Spleen (tissue), 11 donors: ENCODE measurements at regions not wholly inside any gene's neighbourhood (a gene's known extent, or its start where the extent isn't known, plus 50 kb on each side); places are given as distances from the start of the nearest gene placed in this dataset.
"Not testable (repeated sequence)": the region's sequence is repeated elsewhere in the genome, so short reads cannot be mapped to it uniquely, and the experiment has no call there.

Experiments used
- DNase-seq: peaks from one replicate; pipeline ENCODE4 v3.0.0-alpha.2; 2020
- H3K27ac ChIP-seq, 8 donors: fragments of 200-600 bp; sonication (generic) in 7 of 8; 1 replicate in 4 of 8; 2 replicates in 4 of 8; pipeline versions ENCODE4 v1.5.0 to v1.8.0; 2016 to 2021; ENCODE audit warnings: inconsistent platforms in 4 of 8, mild to moderate bottlenecking in 4 of 8, moderate library complexity in 1 of 8
- H3K27me3 ChIP-seq, 7 donors: fragments of 200-600 bp; sonication (generic) in 6 of 7; replicated peaks in 1 of 7; 1 replicate in 4 of 7; 2 replicates in 3 of 7; pipeline versions ENCODE4 v1.5.0 to v1.8.0; 2016 to 2021; ENCODE audit warnings: inconsistent platforms in 3 of 7, mild to moderate bottlenecking in 1 of 7
- H3K36me3 ChIP-seq, 6 donors: fragments of 200-600 bp; sonication (generic) in 5 of 6; 1 replicate in 4 of 6; 2 replicates in 2 of 6; pipeline versions ENCODE4 v1.5.0 to v1.8.0; 2016 to 2021; ENCODE audit warnings: inconsistent platforms in 2 of 6
- H3K4me1 ChIP-seq, 6 donors: fragments of 200-600 bp; sonication (generic) in 5 of 6; 1 replicate in 3 of 6; 2 replicates in 3 of 6; pipeline versions ENCODE4 v1.5.0 to v1.8.0; 2016 to 2021; ENCODE audit warnings: inconsistent platforms in 3 of 6
- H3K4me3 ChIP-seq, 8 donors: fragments of 200-600 bp; sonication (generic) in 7 of 8; 1 replicate in 4 of 8; 2 replicates in 4 of 8; pipeline versions ENCODE4 v1.5.0 to v1.8.0; 2016 to 2021; ENCODE audit warnings: inconsistent platforms in 4 of 8, mild to moderate bottlenecking in 4 of 8, moderate library complexity in 2 of 8
- H3K9me3 ChIP-seq, 8 donors: fragments of 200-600 bp; sonication (generic) in 7 of 8; 1 replicate in 4 of 8; 2 replicates in 4 of 8; pipeline versions ENCODE4 v1.5.0 to v1.8.0; 2016 to 2021; ENCODE audit warnings: inconsistent platforms in 4 of 8
- CTCF ChIP-seq, 11 experiments: fragments of 200-600 bp in 7 of 11; fragments of 450-650 bp in 4 of 11; sonication (generic) in 4 of 11; IDR thresholded peaks in 8 of 11; conservative IDR thresholded peaks in 3 of 11; 1 replicate in 7 of 11; 2 replicates in 4 of 11; pipeline versions ENCODE4 v1.4.0 to v1.8.0; 2016 to 2021; ENCODE audit warnings: antibody characterized with exemption in 11 of 11, inconsistent platforms in 4 of 11, mild to moderate bottlenecking in 1 of 11
- POLR2A ChIP-seq, 3 donors: fragments of 450-650 bp; IDR thresholded peaks; one replicate each; pipeline ENCODE4 v1.5.1; 2017; ENCODE audit warnings: antibody characterized with exemption in 3 of 3, mild to moderate bottlenecking in 1 of 3
- POLR2AphosphoS5 ChIP-seq, 3 donors: sonication (generic); formaldehyde crosslinking; IDR thresholded peaks; one replicate each; pipeline ENCODE4 v1.5.1; 2017; ENCODE audit warnings: antibody characterized with exemption in 3 of 3
- WGBS, 5 donors: extraction: QIAGEN DNeasy Blood & Tissue Kit in 3 of 5; methylation state at CpG; one replicate each; pipeline versions ENCODE4 v1.1.5 to v1.1.7; 2013 to 2018; 5-methylcytosine and 5-hydroxymethylcytosine counted together
- intact Hi-C: fragments of 100-400 bp; cut with DNase I; formaldehyde crosslinking; loops from one replicate; pipeline ENCODE4 v1.15.0; 2023; ENCODE audit warnings: low total_unique reads
- donor health status: healthy with polysubstance abuse.
- donor health status: DM: no; HTN: no; CAD: no; lungs with moderate emphysema.
- donor health status: DM: no; HTN: no; CAD: no.
- donor health status: Bipolar disorder and iron deficiency.
- donor health status: healthy.
- donor health status: DM: no; HTN: no; CAD: no.
- donor health status: DM: yes; HTN: yes; CAD: no.

DNA sequence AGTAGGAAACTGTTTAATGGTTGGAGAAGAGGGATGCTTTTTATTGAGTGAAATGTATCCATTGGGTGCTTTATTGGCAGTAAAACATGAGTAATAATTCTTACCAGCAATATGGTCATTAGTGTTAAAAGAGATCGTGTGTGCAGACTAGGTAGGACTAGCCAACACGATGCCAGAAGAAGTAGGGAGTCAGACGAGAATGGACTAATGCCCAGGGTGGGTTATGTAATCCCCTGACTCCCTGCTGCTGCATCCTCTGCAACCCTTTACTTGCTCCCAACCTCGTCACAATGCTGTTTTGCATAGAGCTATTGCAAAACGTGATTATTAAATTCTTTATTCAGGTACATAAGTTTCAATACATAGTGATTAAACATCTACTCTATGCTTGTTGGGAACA is 1213.7 kb downstream of the GATA3 start:
- H3K27ac ChIP-seq: no peak overlapping the region
- H3K36me3 ChIP-seq: no peaks in the 10 kb centered on the region
- no peak for DNase-seq
- H3K4me3 ChIP-seq: no peak overlapping the region
- WGBS, 5 donors: 43 to 80% (median 61%) methylated on average over 5 of the region's 5 CpGs
- no peaks in the 10 kb centered on the region for H3K9me3 ChIP-seq
- no peaks in the 10 kb centered on the region for H3K4me1 ChIP-seq
- peaks cover 0 to 10% (median 0%) of the 10 kb centered on the region in 7 donors for H3K27me3 ChIP-seq
- TF ChIP-seq POLR2A (IDR thresholded peaks at IDR 0.05): no peak
- TF ChIP-seq CTCF (IDR thresholded peaks at IDR 0.05 in 8 of 11, conservative IDR thresholded peaks at IDR 0.05 in 3 of 11): no peak
- TF ChIP-seq POLR2AphosphoS5 (IDR thresholded peaks at IDR 0.05): no peak
- intact Hi-C loops: no loop called here

- H3K27ac ChIP-seq, H3K36me3 ChIP-seq, DNase-seq, H3K4me3 ChIP-seq, H3K4me1 ChIP-seq, intact Hi-C loops, H3K9me3 ChIP-seq, H3K27me3 ChIP-seq: not testable (repeated sequence)
- 94 to 98% (median 95%) methylated on average over 23 to 61 of the region's 61 CpGs for WGBS, 5 donors
These were observed 1218.8 kb downstream of the GATA3 start for GRCh38 chr10:9273126-9273833.

GRCh38 chr10:9274206-9274755 is 1219.8 kb downstream of the GATA3 start:
- Histone ChIP-seq H3K27ac (no peak overlapping the region), H3K36me3 (no peaks in the 10 kb centered on the region), H3K4me3 (no peak overlapping the region), H3K4me1 (no peaks in the 10 kb centered on the region), H3K27me3 (no peaks in the 10 kb centered on the region), H3K9me3 (no peaks in the 10 kb centered on the region)
- TF ChIP-seq CTCF (IDR thresholded peaks at IDR 0.05 in 8 of 11, conservative IDR thresholded peaks at IDR 0.05 in 3 of 11): no peak
- TF ChIP-seq POLR2A (IDR thresholded peaks at IDR 0.05): no peak
- TF ChIP-seq POLR2AphosphoS5 (IDR thresholded peaks at IDR 0.05): no peak
- DNase-seq: no peak
- WGBS, 5 donors: 68 to 80% (median 70%) methylated on average over 6 of the region's 6 CpGs
- intact Hi-C loops: no loop called here

DNA sequence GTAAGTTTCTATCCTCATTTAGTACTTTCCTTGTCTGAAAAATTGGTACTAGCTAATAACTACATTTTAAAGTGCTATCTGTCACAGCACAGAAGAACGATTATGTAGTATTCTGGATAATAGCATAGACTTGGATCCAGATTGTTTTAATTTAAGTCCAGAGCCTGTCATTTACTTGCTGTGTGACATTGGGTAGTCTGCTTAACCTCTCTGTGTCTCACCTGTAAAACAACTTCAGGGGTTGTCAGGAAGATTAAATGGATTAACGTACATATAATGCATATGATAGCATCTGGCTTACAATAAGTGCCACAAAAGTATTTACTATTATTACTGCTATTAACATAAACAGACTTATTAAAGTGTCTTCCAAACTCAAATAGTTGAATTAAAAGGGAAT is 1221.4 kb downstream of the GATA3 start:
- intact Hi-C loops: no loop called here
- no peak overlapping the region for H3K27ac ChIP-seq

More for the DNA sequence above, 1221.4 kb downstream of the GATA3 start:
- TF ChIP-seq POLR2AphosphoS5 (IDR thresholded peaks at IDR 0.05) (no peak), CTCF (IDR thresholded peaks at IDR 0.05 in 8 of 11, conservative IDR thresholded peaks at IDR 0.05 in 3 of 11) (no peak), POLR2A (IDR thresholded peaks at IDR 0.05) (no peak)
- Histone ChIP-seq H3K36me3 (no peaks in the 10 kb centered on the region), H3K4me1 (no peaks in the 10 kb centered on the region), H3K4me3 (no peak overlapping the region), H3K9me3 (no peaks in the 10 kb centered on the region), H3K27me3 (no peaks in the 10 kb centered on the region)
- WGBS, 5 donors: 74 to 82% (median 79%) methylated on average over 2 of the region's 2 CpGs
- no peak for DNase-seq
